ENCODE measurements at regions not wholly inside any gene's neighbourhood (a gene's known extent, or its start where the extent isn't known, plus 50 kb on each side); places are given as distances from the start of the nearest gene placed in this dataset.

GRCh38 chr4:74555231-74555630 lies 110.3 kb downstream of the AREG start:
- TF ChIP-seq POLR2A (IDR thresholded peaks at IDR 0.05) (no peak), CTCF (IDR thresholded peaks at IDR 0.05 in 4 of 5, conservative IDR thresholded peaks at IDR 0.05 in 1 of 5) (no peak)
